ENCODE measurements at regions not wholly inside any gene's neighbourhood (a gene's known extent, or its start where the extent isn't known, plus 50 kb on each side); places are given as distances from the start of the nearest gene placed in this dataset.

DNA sequence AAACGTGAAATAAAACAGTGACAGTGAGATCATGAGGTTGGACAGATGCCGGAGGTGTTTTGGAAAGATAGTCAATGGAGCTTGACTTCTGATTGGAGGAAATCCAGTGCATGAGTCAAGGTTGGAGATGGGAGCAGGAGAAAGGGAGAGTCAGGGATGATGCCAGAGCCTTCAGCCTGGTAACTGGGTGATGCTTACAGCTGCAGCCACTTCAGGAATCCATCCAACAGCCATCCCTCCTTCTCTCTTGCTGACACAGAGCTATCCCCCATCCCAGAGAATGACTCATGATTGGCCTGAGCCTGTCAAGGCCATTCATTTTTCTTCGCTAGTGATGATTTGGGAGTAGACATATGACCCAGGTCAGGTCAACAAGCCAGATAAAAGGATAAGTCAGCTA lies 112.8 kb downstream of the SAMD5 start:
- Mint-ChIP-seq H3K9me3 (no peaks in the 10 kb centered on the region), H3K4me3 (no peak overlapping the region), H3K27ac (no peak overlapping the region), H3K4me1 (ENCODE audit: low read depth) (no peaks in the 10 kb centered on the region), H3K27me3 (no peaks in the 10 kb centered on the region), H3K36me3 (ENCODE audit: low read depth) (no peaks in the 10 kb centered on the region)
- no peak for DNase-seq

DNA sequence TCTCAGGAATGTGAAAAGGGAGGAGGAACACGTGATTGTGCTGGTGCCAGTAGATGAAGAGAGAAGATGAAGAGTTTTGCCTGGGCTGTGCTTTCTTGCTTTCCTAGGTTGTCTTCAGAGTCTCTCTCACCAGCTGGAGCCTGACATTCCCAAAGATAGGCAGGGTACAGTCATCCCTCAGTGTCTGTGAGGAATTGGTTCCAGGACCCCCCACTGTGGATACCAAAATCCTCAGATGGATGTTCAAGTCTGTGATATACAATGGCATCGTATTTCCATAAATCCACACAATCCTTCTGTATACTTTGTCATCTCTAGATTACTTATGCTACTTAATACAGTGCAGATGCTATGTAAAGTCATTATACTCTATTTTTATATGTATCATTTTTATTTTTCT lies 113.5 kb downstream of the SAMD5 start:
- H3K27ac Mint-ChIP-seq = no peak overlapping the region
- DNase-seq = no peak
- H3K27me3 Mint-ChIP-seq = no peaks in the 10 kb centered on the region
- no peaks in the 10 kb centered on the region for H3K36me3 Mint-ChIP-seq (ENCODE audit: low read depth)
- H3K9me3 Mint-ChIP-seq = no peaks in the 10 kb centered on the region
- no peaks in the 10 kb centered on the region for H3K4me1 Mint-ChIP-seq (ENCODE audit: low read depth)
- H3K4me3 Mint-ChIP-seq = no peak overlapping the region

DNA sequence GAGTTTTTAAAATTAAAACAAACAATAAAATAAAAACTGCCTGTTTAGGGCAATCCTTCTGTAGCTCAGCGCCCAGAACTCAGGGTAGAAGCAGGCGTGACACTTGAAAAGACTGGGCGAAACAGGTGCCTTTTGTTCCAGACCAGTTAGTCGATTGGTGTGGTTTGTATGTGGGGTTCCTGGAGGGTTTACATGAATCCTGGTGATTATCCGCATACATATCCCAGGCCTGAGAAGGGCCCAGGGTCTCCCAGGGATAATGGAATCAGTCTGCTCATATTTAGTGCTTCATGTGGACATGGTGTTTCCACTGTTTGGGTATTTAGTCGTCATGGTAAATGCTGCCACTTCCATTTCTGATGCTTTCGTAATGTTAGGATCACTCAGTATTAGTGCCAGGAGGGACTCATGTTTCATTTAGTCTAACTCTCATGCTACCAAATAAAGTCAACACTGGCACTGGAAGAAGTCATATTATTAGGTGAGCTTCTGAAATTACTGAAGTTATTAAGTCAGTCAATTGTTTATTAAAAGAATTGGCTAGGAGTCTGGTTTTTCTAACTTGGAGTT lies 116.5 kb downstream of the SAMD5 start:
- Mint-ChIP-seq H3K27ac (no peak overlapping the region), H3K4me3 (no peak overlapping the region), H3K27me3 (no peaks in the 10 kb centered on the region), H3K9me3 (no peaks in the 10 kb centered on the region), H3K4me1 (ENCODE audit: low read depth) (no peaks in the 10 kb centered on the region), H3K36me3 (ENCODE audit: low read depth) (no peaks in the 10 kb centered on the region)
- no peak for DNase-seq

DNA sequence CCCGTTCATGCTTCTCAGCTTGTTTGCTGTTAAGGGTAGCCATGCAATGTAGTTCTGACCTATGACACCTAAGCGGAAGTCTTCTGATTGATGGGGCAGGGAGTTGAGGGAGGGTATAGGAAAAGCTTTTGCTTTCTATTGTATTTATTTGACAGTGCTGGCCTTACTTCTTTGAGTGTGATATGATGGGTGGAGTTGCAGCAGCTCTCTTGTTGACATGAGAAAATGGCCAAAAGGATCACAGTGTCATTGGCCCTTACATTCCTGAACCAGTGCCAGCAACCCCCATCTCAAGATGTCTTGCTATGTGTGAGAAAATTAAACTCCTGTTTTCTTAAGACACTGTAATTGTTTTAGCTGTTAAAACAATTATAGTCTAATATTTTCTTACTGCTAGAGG lies 117.5 kb downstream of the SAMD5 start:
- Mint-ChIP-seq H3K27me3 (no peaks in the 10 kb centered on the region), H3K27ac (no peak overlapping the region), H3K4me3 (no peak overlapping the region), H3K9me3 (no peaks in the 10 kb centered on the region), H3K36me3 (ENCODE audit: low read depth) (no peaks in the 10 kb centered on the region), H3K4me1 (ENCODE audit: low read depth) (no peaks in the 10 kb centered on the region)
- no peak for DNase-seq

DNA sequence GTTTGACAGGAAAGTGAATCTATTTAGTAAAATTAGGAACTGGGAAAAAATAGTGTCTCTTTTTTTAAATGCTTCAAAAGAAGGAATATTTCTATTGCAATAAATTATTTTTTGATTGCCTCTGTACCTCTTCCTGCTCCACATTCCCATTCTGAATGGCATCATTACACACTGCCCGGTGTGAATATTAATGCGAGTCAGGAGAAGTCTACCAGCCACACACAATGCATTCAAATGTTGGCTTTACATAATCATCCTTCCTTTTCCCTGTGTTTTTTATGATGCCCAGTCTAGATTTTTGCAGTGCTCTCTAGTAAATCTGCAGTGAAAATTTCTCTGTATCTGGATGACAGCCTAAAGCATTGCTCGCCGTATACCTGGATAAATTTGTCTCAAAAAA lies 118.9 kb downstream of the SAMD5 start:
- H3K27ac Mint-ChIP-seq = no peak overlapping the region
- no peaks in the 10 kb centered on the region for H3K27me3 Mint-ChIP-seq
- no peaks in the 10 kb centered on the region for H3K9me3 Mint-ChIP-seq
- H3K4me3 Mint-ChIP-seq = no peak overlapping the region
- no peak for DNase-seq
- H3K36me3 Mint-ChIP-seq (ENCODE audit: low read depth) = no peaks in the 10 kb centered on the region
- no peaks in the 10 kb centered on the region for H3K4me1 Mint-ChIP-seq (ENCODE audit: low read depth)

DNA sequence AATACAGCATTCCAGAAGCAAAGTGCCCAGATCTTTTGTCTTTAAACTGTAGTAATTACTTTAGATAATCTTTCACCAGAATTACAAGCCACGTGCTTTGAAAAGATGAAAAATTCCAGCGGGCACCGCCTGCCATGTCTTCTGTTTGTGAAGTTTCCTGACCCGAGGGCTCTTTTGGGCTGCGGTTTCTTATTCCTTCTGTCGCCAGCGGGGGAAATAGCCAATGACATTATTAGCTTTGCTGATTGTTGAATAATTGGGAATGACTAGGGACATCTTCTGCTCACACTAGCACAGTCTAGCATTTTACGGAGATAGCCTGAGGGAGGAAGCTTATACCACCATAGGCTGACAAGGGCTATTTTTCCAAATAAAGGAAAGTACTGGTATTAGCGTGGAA lies 124.7 kb downstream of the SAMD5 start:
- H3K9me3 Mint-ChIP-seq = peaks cover 13% of the 10 kb centered on the region
- no peaks in the 10 kb centered on the region for H3K36me3 Mint-ChIP-seq (ENCODE audit: low read depth)
- H3K4me3 Mint-ChIP-seq = no peak overlapping the region
- no peaks in the 10 kb centered on the region for H3K27me3 Mint-ChIP-seq
- H3K27ac Mint-ChIP-seq = no peak overlapping the region
- no peaks in the 10 kb centered on the region for H3K4me1 Mint-ChIP-seq (ENCODE audit: low read depth)
- DNase-seq = no peak

DNA sequence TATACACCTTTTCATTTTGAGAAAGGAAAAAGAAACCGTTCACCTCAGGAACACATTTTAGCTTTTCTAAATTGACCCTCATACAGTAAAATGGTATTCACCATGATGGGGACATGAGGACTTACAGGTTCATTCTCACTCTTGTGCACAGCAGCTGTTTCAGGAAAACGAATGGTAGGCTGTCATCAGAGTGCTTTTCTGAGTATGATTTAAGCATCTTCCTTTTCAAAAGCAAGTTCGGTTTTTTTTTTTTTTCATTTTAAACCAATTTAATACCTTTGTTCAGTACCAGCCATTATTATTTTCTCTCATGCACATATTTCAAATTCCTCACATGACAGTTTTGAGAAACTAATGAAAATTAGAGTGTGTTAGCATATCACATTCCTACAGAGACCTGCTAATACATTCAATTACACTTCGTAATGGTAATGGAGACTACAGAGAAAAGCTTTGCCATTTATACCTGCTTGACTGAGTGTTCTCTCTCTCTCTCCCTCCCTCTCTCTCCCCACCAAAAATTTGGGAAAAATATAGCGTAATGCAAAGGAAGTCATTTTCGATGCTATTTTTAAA lies 129.2 kb downstream of the SAMD5 start:
- H3K4me3 Mint-ChIP-seq = no peak overlapping the region
- H3K36me3 Mint-ChIP-seq (ENCODE audit: low read depth) = no peaks in the 10 kb centered on the region
- H3K27ac Mint-ChIP-seq = no peak overlapping the region
- H3K27me3 Mint-ChIP-seq = no peaks in the 10 kb centered on the region
- H3K9me3 Mint-ChIP-seq = peaks cover 13% of the 10 kb centered on the region
- H3K4me1 Mint-ChIP-seq (ENCODE audit: low read depth) = no peaks in the 10 kb centered on the region
- no peak for DNase-seq

DNA sequence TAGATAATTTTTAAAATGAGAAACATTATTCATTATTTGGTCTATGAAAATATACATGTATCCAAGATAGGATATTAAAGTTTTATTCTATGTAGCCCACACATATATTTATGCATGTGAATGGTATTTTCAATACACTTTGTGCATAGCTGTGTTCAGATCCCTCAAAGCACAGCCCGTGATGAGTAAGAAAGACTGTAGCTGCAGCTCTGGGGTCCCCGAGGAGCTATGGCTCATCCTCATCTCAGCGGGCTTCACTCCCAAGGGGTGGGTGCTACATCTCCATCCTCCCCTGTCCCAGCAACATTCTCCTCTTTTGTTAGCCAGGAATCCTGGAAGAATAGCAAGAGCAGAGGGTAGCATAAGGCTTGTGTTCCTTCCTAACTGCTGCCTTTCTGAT lies 130.8 kb downstream of the SAMD5 start:
- no peak for DNase-seq

DNA sequence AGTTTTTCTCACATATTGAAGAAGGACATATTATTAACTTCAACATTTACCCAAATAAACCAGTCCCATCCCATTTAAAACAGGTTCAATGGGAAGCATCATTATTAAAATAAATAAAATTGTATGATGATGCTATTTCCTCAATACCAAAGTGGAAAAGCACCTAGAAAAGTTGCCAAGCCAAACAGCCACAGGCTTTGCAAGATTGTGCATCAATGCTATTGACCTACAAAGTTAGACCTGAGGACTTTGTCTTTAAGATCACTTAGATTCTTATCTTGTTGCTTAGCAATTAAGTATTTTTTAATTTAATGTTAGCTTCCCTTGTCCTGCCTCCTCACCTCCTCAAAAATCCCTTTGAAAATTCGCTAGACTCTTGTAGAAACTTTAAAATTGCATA lies 132.1 kb downstream of the SAMD5 start:
- Mint-ChIP-seq H3K4me1 (ENCODE audit: low read depth) (no peaks in the 10 kb centered on the region), H3K36me3 (ENCODE audit: low read depth) (no peaks in the 10 kb centered on the region), H3K27me3 (peaks cover 4% of the 10 kb centered on the region), H3K4me3 (no peak overlapping the region), H3K9me3 (no peaks in the 10 kb centered on the region), H3K27ac (no peak overlapping the region)
- no peak for DNase-seq

More for the DNA sequence above, 130.8 kb downstream of the SAMD5 start:
- Mint-ChIP-seq H3K36me3 (ENCODE audit: low read depth) (no peaks in the 10 kb centered on the region), H3K9me3 (peaks cover 9% of the 10 kb centered on the region), H3K4me3 (no peak overlapping the region), H3K27ac (no peak overlapping the region), H3K27me3 (peaks cover 4% of the 10 kb centered on the region), H3K4me1 (ENCODE audit: low read depth) (no peaks in the 10 kb centered on the region)

DNA sequence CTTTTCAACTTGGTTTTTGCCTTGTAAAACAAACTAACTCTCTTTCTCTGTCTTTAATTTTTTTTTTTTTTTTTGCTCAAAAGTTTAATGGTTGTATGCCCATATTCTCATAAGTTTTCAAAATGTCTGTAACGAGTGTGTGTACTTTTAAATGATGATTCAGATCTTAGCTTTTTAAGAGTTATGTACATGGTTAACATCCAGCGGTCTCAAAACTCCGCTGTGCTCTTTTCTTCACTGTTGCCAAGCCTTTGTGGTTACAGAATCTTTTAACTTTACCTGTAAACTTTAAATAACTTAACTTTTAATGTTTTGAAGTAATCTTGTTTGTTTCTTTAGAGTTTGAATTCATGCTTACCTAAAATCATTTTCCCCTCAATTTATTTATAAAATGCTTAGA lies 133.0 kb downstream of the SAMD5 start:
- no peak overlapping the region for H3K27ac Mint-ChIP-seq
- H3K9me3 Mint-ChIP-seq = no peaks in the 10 kb centered on the region

DNA sequence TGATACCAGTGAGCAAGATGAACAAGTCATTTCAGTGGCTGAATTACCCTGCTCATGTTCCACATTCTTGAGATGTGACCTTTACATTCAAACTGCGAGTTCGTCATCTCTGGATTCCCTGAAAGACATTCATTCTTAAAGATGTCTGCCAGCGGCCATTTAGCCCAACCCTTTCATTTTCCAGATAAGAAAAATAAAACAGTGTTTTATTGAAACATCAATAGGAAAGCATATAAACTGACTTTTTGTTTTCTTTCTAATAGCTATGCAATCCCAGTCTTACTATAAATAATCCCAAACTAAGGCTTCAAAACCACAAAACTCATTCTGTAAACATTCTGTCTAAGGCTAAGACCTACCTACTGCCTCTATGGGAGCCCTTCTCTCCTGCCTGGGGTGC lies 134.0 kb downstream of the SAMD5 start:
- Mint-ChIP-seq H3K9me3 (no peaks in the 10 kb centered on the region), H3K4me1 (ENCODE audit: low read depth) (no peaks in the 10 kb centered on the region), H3K27ac (no peak overlapping the region), H3K4me3 (no peak overlapping the region), H3K36me3 (ENCODE audit: low read depth) (no peaks in the 10 kb centered on the region), H3K27me3 (peaks cover 4% of the 10 kb centered on the region)
- no peak for DNase-seq

More for the DNA sequence above, 133.0 kb downstream of the SAMD5 start:
- peaks cover 4% of the 10 kb centered on the region for H3K27me3 Mint-ChIP-seq
- DNase-seq = no peak
- no peak overlapping the region for H3K4me3 Mint-ChIP-seq
- H3K36me3 Mint-ChIP-seq (ENCODE audit: low read depth) = no peaks in the 10 kb centered on the region
- no peaks in the 10 kb centered on the region for H3K4me1 Mint-ChIP-seq (ENCODE audit: low read depth)

DNA sequence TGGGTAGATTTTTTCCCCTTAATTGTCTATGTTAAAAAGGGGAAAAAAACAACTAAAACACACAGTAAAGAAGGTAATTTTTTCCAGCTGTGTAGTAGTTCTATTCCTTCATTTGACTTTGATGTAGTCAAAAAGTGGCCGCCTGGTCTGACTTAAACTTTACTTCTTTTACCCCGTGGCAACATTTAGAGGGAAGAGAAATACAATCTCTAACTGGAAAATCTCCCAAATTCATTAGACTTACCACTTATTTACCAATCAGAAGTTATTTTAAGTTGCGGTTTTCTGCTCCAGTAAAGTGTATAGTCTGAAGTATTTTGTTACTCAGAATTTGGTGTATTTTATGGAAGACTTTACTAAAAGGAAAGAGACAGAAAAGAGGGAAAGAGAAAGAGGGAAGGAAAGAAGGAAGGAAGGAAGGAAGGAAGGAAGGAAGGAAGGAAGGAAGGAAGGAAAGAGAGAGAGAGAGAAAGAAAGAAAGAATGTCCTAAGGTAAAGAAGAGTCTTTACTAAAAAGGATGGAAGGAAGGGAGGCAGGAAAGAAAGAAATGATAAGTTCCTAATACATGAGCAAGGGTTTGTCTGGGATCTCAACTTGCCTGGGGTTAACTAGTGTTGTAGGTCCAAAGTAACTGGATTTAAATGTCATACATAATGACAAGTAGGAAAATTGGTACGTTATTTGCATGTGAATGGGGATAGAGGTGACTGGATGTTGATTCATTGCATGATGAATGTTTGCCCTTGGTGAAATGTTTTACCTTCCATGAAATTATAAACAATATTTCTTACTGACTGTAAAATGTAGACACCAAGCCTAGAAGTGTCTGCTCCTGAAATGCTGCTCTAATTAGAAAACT lies 135.1 kb downstream of the SAMD5 start:
- Mint-ChIP-seq H3K4me3 (no peak overlapping the region), H3K27me3 (peaks cover 4% of the 10 kb centered on the region), H3K27ac (no peak overlapping the region), H3K9me3 (no peaks in the 10 kb centered on the region), H3K4me1 (ENCODE audit: low read depth) (no peaks in the 10 kb centered on the region), H3K36me3 (ENCODE audit: low read depth) (no peaks in the 10 kb centered on the region)
- no peak for DNase-seq

DNA sequence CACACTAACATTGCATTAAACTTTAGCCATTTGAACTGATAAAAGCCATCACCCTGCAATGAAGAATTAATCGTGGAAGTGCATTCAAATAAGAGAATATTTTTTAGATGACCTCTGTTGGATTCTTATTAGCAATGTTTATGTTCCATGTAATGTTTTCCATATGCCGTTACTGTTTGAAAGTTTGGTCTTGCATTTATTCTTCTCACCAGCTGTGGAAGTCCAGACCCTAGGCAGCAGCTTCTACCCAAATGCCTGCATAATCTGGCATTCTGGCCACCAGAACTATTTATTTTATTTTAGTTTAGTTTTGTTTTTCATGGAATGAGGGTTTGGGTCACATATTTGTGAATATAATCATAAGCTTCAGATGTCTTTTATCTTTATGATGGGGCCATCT lies 140.4 kb downstream of the SAMD5 start:
- H3K27me3 Mint-ChIP-seq = peaks cover 4% of the 10 kb centered on the region
- H3K4me1 Mint-ChIP-seq (ENCODE audit: low read depth) = no peaks in the 10 kb centered on the region
- H3K27ac Mint-ChIP-seq = no peak overlapping the region
- no peaks in the 10 kb centered on the region for H3K36me3 Mint-ChIP-seq (ENCODE audit: low read depth)
- H3K9me3 Mint-ChIP-seq = no peaks in the 10 kb centered on the region
- H3K4me3 Mint-ChIP-seq = no peak overlapping the region
- no peak for DNase-seq

DNA sequence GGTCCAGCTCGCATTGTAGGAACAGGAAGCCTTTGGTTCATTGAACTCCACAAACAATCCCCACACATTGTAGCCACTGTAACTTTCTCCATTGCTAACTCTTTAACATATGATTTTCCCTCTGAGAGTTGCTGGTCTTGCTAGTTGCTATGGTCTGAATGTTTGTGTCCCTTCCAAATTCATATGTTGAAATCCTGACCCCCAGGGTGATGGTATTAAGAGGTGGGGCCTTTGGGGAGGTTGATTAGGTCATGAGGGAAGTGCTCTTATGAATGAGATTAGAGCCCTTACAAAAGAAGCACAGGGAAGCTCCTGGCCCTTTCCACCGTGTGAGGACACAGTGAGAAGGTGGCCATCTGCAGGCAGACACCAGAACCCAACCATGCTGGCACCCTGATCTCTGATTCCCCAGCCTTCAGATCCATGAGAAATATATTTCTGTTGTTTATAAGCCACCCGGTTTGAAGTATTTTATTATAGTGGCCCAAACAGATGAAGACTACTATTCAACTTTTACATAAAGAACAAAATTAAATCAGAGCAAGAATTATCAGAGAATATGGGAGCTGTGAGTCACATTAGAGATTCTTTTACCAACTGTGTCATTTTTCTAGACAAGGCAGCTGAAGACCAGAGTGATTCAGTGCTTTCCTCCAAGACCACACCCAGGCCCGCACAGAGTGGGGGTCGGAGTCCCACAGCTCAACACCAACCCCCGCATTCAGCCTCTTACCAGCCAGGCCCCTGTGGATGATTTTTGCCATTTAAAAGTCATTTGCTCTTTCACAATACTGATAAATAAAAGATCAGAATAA lies 143.0 kb downstream of the SAMD5 start:
- Mint-ChIP-seq H3K4me1 (ENCODE audit: low read depth) (no peaks in the 10 kb centered on the region), H3K9me3 (no peaks in the 10 kb centered on the region), H3K4me3 (no peak overlapping the region), H3K36me3 (ENCODE audit: low read depth) (no peaks in the 10 kb centered on the region), H3K27me3 (peaks cover 2% of the 10 kb centered on the region), H3K27ac (no peak overlapping the region)
- DNase-seq = no peak

DNA sequence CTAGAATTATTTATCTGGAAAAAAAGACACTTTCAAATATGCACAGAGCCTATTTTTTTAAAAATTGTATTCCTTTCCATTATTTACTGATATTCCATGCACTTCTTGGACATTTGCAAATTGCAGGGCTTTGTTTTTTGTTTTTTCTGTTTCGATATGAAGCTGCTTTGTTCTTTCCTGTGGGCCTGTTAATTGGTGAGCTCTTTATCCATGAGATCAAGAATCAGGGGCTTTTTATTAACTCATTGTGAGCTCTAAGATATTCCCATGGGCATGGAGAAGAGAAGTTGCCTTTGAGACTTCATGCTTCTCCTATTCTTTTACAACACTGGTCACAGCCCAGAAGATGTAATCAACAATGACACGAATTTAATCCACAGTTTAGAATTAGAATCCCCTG lies 145.1 kb downstream of the SAMD5 start:
- H3K9me3 Mint-ChIP-seq = no peaks in the 10 kb centered on the region
- no peaks in the 10 kb centered on the region for H3K4me1 Mint-ChIP-seq (ENCODE audit: low read depth)
- H3K36me3 Mint-ChIP-seq (ENCODE audit: low read depth) = no peaks in the 10 kb centered on the region
- no peak for DNase-seq
- peaks cover 2% of the 10 kb centered on the region for H3K27me3 Mint-ChIP-seq
- no peak overlapping the region for H3K4me3 Mint-ChIP-seq
- H3K27ac Mint-ChIP-seq = no peak overlapping the region
